Body of pancreas (tissue), 4 donors: ENCODE measurements at regions not wholly inside any gene's neighbourhood (a gene's known extent, or its start where the extent isn't known, plus 50 kb on each side); places are given as distances from the start of the nearest gene placed in this dataset.

Source experiments
- CTCF ChIP-seq, 7 experiments: fragments of 450-650 bp in 4 of 7; fragments of 200-600 bp in 3 of 7; sonication (generic) in 3 of 7; IDR thresholded peaks; one replicate each; pipeline ENCODE4 v1.5.1; 2016 to 2019; ENCODE audit warnings: antibody characterized with exemption in 7 of 7
- POLR2A ChIP-seq, 3 donors: fragments of 450-650 bp; IDR thresholded peaks; one replicate each; pipeline ENCODE4 v1.6.1; 2016; ENCODE audit warnings: antibody characterized with exemption in 3 of 3, mild to moderate bottlenecking in 2 of 3

GRCh38 chr7:69176841-69177240 lies 421.4 kb upstream of the AUTS2 start:
- no peak for TF ChIP-seq CTCF (IDR thresholded peaks at IDR 0.05)
- no peak for TF ChIP-seq POLR2A (IDR thresholded peaks at IDR 0.05)
